IPS DF 19.7 (cell line): ENCODE measurements at regions not wholly inside any gene's neighbourhood (a gene's known extent, or its start where the extent isn't known, plus 50 kb on each side); places are given as distances from the start of the nearest gene placed in this dataset.

ENCODE experiments used
- DNase-seq: peaks from one replicate; pipeline ENCODE4 v3.0.0-alpha.2; 2013; ENCODE audit warnings: low read depth, low spot score

GRCh38 chr18:6465281-6465680, 50.6 kb upstream of the L3MBTL4 start:
- DNase-seq, result no peak

GRCh38 chr18:6476190-6476589, 61.5 kb upstream of the L3MBTL4 start:
- no peak for DNase-seq

DNA sequence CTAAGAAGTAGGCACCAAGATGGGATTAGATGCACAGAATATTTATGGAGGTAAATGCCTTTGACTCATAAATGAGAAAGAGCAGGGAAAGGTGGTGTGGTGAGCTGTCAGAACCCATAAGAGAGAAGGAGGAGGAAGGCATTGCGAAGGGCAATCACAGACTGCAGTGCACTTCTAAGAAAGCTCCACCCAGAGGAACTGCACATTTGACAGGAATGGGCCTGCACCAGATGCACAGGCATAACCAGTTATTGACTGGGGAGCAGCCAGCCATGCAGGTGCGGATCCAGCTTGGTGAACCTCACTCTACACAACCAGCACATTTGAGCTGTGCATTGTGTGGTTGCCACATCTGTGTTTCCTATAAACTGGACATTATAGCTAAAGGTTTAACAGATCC, 62.2 kb upstream of the L3MBTL4 start:
- DNase-seq, result no peak

- DNase-seq, result no peak
Observed at GRCh38 chr18:6478121-6478520, 63.4 kb upstream of the L3MBTL4 start.

DNA sequence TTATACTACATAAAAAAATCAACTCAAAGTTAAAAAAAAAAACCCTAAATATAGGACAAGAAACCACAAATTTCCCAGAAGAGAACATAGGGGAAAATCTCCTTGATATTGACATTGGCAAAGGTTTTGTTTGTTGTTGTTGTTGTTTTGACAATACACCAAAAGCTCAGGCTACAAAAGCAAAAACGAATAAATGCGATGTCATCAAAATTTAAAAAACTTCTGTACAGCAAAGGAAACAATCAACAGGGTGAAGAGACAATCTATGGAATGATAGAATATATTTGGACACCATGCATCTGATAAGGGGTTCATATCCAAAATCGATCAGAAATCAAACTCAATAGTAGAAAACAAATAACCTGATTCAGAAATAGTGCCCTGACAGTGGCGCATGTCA, 65.0 kb upstream of the L3MBTL4 start:
- DNase-seq, result no peak

- peak; percentile 48 for DNase-seq
Observed at GRCh38 chr18:6482198-6482977, 67.7 kb upstream of the L3MBTL4 start.

GRCh38 chr18:6484659-6485058, 69.9 kb upstream of the L3MBTL4 start:
- no peak for DNase-seq

DNA sequence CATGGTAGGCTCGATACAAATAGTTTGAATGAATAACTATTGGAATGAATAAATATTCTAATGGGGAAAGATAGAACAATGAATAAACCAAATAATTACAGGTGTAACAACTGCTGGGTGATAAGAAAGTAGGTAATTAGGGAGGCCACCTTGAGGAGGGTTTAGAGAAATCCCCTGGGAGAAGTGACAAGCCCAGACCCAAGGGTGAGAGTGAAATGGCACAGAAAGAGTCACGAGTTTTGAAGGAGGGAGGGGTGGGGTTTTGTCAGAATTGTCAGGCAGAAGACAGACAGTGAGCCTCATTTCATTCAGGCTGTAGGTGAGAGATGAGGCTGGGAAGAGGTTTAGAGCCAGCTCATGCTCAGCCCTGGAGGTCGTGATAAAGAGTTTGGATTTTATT, 71.6 kb upstream of the L3MBTL4 start:
- DNase-seq, result no peak

DNA sequence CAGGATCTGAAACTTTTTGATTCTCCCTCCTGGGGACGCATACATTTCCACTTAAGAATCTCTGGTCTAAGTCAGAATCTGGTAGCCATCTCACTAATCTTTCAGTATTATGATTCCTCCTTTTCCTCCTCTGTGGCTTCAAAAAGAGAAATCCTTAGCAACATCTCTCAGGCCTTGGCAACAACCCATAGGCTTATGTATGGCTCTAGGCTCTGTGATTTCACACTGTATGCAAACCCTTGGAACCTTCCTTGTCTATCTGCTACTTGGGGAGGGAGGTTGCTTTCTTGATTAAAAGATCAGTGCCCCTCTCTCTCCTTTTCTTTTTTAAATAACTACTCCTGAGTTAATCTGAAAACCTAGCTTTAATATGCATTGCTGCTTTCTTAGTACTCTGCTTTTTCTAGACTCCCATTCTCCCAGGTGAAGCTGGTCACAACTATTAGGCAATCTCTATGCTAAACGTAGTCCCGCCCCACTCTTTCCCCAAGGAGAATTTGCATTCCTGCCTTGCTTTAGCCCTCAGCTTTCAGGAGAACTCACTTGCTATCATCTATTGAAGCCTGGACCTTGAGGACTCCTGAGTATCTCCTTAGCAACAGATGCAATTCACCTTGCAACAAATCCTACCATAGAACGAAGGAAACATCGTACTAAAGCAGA, 72.2 kb upstream of the L3MBTL4 start:
- no peak for DNase-seq

DNA sequence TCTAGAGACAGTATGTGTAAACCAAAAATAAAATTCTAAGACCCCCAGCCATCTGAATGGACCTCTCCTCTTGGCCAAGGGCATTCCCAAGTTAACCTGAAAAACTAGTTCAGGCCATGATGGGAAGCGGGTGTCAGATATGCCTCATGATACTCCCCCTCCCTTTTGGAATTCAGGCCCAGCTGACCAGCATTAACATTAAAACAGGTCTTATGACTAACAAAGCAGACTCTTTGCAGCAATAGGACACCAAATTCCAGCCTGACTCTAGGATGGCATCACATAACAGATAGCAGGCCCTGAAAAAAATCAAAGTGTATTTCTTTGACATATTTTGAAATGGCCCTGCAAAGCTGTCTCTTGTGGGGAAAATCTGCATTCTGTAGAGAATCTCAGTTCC, 73.3 kb upstream of the L3MBTL4 start:
- peak; percentile 73 for DNase-seq

DNA sequence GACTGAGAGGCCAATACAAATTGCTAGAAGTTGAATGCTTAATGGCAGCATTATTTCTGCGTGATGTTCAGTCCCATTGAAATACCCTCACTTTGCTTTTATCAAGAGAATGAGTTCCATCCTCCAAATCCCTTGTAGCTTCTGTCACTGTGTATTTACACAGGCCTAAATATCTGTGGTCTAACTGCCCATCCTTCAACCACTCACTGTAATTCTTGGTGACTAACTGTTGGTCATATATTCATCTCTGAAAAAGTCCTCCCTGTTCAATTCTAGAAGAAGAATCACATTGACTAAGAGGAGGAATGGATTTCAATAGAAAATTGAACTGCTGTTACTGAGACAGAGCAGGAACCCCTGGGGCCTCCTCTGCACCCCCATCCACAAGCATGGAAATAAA, 74.2 kb upstream of the L3MBTL4 start:
- no peak for DNase-seq

- no peak for DNase-seq
Observed at GRCh38 chr18:6489977-6490376, 75.3 kb upstream of the L3MBTL4 start.

DNA sequence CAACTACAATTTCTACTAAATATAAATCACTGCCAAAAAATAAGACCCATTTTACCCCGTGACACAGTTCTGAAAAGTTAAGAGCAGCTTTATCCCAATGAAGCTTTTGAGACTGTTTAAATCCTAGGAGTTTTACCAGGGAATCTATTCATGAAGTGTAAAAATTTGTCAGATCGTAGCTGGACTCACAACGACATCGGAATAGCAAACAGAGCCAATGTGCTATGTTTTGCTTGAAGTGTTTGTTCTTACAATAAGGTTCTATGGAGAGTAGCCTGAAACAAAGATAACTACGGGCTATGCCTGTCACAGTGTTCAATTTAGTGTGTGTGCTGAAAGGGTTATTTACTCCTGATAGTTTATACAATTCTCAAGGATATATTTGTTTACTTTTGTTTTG, 78.5 kb upstream of the L3MBTL4 start:
- no peak for DNase-seq

- no peak for DNase-seq
Observed at GRCh38 chr18:6495536-6495935, 80.8 kb upstream of the L3MBTL4 start.

DNA sequence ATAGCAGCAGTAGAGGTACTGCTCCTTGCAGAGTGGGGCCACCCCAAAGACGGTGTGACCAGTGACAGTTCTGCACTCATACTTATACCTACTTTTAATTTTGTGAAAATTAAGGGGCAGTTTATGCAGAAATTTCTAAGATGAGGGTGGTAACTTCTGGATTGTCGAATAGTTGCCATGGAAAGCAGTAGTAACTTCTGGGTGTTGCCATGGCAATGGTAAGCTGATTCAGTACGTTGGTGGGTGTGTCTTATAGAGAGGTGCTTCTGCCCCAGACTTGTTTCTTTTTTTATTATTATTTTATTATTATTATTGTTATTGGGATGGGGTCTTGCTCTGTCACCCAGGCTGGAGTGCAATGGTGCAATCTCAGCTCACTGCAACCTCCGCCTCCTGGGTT, 82.8 kb upstream of the L3MBTL4 start:
- DNase-seq, result no peak

- DNase-seq, result no peak
Observed at GRCh38 chr18:6498289-6498856, 83.7 kb upstream of the L3MBTL4 start.

- DNase-seq, result no peak
Observed at GRCh38 chr18:6504605-6505497, 90.1 kb upstream of the L3MBTL4 start.

- DNase-seq, result no peak
Observed at GRCh38 chr18:6505498-6505875, 90.8 kb upstream of the L3MBTL4 start.

GRCh38 chr18:6509417-6509816, 94.7 kb upstream of the L3MBTL4 start:
- no peak for DNase-seq

DNA sequence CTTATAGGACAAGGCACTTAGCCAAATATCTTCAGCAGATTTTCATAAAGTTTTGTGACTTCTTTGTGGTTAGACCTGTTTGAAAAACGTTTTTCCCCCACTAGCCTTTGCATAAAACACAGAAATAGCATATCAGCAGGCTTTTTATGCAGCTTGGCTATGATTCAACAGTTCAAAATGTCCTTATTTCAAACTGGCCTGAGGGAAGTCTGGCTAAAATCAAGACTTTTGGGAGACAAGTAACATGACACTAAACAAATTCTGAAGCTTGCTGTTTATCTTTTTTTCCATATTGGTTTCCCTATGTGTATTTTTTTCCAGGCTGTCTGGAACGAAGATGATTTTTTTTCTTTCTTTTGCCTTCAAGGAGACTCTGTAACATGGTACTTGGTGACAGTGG, 95.1 kb upstream of the L3MBTL4 start:
- DNase-seq, result no peak

DNA sequence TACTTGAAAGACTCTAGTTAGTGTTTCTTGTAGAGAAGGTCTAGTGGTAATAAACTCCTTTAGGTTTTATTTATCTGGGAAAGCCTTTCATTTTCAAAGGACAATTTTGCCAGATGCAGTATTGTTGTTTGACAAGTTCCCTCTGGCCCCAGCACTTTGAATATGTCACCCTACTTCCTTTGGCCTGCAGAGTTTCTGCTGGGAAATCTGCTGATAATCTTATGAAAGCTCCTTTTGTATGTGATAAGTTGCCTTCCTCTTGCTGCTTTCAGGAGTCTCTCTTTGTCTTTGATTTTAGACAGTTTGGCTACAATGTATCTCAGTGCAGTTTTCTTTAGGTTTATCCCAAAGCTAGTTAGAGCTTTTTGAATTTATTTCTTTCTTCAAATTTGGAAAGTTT, 106.2 kb upstream of the L3MBTL4 start:
- DNase-seq, result no peak

- DNase-seq, result peak; percentile 40
Observed at GRCh38 chr18:6521803-6522418, 107.2 kb upstream of the L3MBTL4 start.
